H1 (cell line): ENCODE measurements at regions not wholly inside any gene's neighbourhood (a gene's known extent, or its start where the extent isn't known, plus 50 kb on each side); places are given as distances from the start of the nearest gene placed in this dataset.

ENCODE experiments used
- CBX5 ChIP-seq: fragments of 300-800, 300-1000 bp; sonication (generic); IDR thresholded peaks from 2 replicates; pipeline ENCODE4 v1.7.1; 2016; ENCODE audit warnings: antibody characterized with exemption, low read length, low read depth
- EZH2 ChIP-seq: fragments of 200-600 bp; sonication (generic); IDR thresholded peaks from 2 replicates; pipeline ENCODE4 v1.7.1; 2012; ENCODE audit warnings: low read depth, mild to moderate bottlenecking, moderate library complexity, low read length, inconsistent platforms; ENCODE audit not compliant: severe bottlenecking
- KDM4A ChIP-seq: IDR thresholded peaks from one replicate; pipeline ENCODE4 v1.7.1; 2012; ENCODE audit warnings: low read depth, mild to moderate bottlenecking, moderate library complexity, low read length, inconsistent platforms; ENCODE audit not compliant: severe bottlenecking
- MAFK ChIP-seq: IDR thresholded peaks from 2 replicates; pipeline ENCODE4 v1.6.1; 2012; ENCODE audit warnings: low read depth, mild to moderate bottlenecking, improper control_type of control experiment, low read length
- POLR2A ChIP-seq, 2 experiments: IDR thresholded peaks; 1 replicate in 1 of 2; 2 replicates in 1 of 2; pipeline ENCODE4 v1.6.1; 2011; ENCODE audit warnings: low read depth in 2 of 2, low read length in 2 of 2, mild to moderate bottlenecking in 2 of 2; ENCODE audit errors: control extremely low read depth in 1 of 2
- RAD21 ChIP-seq, 2 experiments: IDR thresholded peaks in 1 of 2; conservative IDR thresholded peaks in 1 of 2; 2 replicates each; pipeline ENCODE4 v1.6.1; 2011; ENCODE audit warnings: low read depth in 2 of 2, low read length in 2 of 2, improper control_type of control experiment in 1 of 2, inconsistent platforms in 1 of 2, mild to moderate bottlenecking in 1 of 2, moderate library complexity in 1 of 2
- RFX5 ChIP-seq: IDR thresholded peaks from 2 replicates; pipeline ENCODE4 v1.6.1; 2011; ENCODE audit warnings: low read depth, low read length, improper control_type of control experiment, borderline replicate concordance
- RNF2 ChIP-seq: fragments of 200-900, 300-1000 bp; sonication (generic); IDR thresholded peaks from 2 replicates; pipeline ENCODE4 v1.7.1; 2016; ENCODE audit warnings: borderline replicate concordance, low read depth, mild to moderate bottlenecking, antibody characterized with exemption, low read length; ENCODE audit not compliant: poor library complexity, severe bottlenecking; ENCODE audit errors: missing control alignments
- SAP30 ChIP-seq: fragments of 300-600 bp; sonication (generic); IDR thresholded peaks from 2 replicates; pipeline ENCODE4 v1.7.1; 2012; ENCODE audit warnings: low read length, moderate library complexity, mild to moderate bottlenecking, inconsistent platforms; ENCODE audit not compliant: insufficient read depth, insufficient replicate concordance
- SIX5 ChIP-seq: IDR thresholded peaks from 2 replicates; pipeline ENCODE4 v1.6.1; 2011; ENCODE audit warnings: mild to moderate bottlenecking, low read depth, low read length
- TF ChIP-seq, protein P1 (sequence below): fragments of 300-600 bp; sonication (generic); IDR thresholded peaks from 2 replicates; pipeline ENCODE4 v1.7.1; 2012; ENCODE audit warnings: low read length, moderate library complexity, mild to moderate bottlenecking, inconsistent platforms; ENCODE audit not compliant: insufficient replicate concordance

DNA sequence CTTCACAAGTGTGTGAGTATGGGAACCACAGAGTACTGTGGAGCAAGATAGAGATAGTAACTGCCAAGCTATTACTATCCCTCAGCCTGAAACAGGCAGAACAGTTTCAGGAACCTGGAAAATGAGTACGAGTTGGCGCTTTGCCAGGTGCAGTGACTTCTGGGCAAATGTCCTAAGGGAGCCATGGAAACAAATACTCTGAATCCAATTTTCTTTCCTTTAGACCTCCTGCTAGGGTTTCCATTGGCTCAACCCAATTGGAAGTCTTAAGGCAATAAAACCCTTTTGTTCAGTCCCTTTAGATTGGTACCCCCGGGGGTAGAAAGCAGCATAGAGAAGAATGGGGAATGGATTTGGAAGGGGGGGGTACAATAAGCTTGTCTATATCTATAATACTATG lies 205.0 kb upstream of the EPHA7 start (continued):
- TF ChIP-seq, protein P1, sequence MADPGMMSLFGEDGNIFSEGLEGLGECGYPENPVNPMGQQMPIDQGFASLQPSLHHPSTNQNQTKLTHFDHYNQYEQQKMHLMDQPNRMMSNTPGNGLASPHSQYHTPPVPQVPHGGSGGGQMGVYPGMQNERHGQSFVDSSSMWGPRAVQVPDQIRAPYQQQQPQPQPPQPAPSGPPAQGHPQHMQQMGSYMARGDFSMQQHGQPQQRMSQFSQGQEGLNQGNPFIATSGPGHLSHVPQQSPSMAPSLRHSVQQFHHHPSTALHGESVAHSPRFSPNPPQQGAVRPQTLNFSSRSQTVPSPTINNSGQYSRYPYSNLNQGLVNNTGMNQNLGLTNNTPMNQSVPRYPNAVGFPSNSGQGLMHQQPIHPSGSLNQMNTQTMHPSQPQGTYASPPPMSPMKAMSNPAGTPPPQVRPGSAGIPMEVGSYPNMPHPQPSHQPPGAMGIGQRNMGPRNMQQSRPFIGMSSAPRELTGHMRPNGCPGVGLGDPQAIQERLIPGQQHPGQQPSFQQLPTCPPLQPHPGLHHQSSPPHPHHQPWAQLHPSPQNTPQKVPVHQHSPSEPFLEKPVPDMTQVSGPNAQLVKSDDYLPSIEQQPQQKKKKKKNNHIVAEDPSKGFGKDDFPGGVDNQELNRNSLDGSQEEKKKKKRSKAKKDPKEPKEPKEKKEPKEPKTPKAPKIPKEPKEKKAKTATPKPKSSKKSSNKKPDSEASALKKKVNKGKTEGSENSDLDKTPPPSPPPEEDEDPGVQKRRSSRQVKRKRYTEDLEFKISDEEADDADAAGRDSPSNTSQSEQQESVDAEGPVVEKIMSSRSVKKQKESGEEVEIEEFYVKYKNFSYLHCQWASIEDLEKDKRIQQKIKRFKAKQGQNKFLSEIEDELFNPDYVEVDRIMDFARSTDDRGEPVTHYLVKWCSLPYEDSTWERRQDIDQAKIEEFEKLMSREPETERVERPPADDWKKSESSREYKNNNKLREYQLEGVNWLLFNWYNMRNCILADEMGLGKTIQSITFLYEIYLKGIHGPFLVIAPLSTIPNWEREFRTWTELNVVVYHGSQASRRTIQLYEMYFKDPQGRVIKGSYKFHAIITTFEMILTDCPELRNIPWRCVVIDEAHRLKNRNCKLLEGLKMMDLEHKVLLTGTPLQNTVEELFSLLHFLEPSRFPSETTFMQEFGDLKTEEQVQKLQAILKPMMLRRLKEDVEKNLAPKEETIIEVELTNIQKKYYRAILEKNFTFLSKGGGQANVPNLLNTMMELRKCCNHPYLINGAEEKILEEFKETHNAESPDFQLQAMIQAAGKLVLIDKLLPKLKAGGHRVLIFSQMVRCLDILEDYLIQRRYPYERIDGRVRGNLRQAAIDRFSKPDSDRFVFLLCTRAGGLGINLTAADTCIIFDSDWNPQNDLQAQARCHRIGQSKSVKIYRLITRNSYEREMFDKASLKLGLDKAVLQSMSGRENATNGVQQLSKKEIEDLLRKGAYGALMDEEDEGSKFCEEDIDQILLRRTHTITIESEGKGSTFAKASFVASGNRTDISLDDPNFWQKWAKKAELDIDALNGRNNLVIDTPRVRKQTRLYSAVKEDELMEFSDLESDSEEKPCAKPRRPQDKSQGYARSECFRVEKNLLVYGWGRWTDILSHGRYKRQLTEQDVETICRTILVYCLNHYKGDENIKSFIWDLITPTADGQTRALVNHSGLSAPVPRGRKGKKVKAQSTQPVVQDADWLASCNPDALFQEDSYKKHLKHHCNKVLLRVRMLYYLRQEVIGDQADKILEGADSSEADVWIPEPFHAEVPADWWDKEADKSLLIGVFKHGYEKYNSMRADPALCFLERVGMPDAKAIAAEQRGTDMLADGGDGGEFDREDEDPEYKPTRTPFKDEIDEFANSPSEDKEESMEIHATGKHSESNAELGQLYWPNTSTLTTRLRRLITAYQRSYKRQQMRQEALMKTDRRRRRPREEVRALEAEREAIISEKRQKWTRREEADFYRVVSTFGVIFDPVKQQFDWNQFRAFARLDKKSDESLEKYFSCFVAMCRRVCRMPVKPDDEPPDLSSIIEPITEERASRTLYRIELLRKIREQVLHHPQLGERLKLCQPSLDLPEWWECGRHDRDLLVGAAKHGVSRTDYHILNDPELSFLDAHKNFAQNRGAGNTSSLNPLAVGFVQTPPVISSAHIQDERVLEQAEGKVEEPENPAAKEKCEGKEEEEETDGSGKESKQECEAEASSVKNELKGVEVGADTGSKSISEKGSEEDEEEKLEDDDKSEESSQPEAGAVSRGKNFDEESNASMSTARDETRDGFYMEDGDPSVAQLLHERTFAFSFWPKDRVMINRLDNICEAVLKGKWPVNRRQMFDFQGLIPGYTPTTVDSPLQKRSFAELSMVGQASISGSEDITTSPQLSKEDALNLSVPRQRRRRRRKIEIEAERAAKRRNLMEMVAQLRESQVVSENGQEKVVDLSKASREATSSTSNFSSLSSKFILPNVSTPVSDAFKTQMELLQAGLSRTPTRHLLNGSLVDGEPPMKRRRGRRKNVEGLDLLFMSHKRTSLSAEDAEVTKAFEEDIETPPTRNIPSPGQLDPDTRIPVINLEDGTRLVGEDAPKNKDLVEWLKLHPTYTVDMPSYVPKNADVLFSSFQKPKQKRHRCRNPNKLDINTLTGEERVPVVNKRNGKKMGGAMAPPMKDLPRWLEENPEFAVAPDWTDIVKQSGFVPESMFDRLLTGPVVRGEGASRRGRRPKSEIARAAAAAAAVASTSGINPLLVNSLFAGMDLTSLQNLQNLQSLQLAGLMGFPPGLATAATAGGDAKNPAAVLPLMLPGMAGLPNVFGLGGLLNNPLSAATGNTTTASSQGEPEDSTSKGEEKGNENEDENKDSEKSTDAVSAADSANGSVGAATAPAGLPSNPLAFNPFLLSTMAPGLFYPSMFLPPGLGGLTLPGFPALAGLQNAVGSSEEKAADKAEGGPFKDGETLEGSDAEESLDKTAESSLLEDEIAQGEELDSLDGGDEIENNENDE = no peak
- TF ChIP-seq RNF2 (no peak), MAFK (no peak), RFX5 (no peak), POLR2A (IDR thresholded peaks at IDR 0.05; ENCODE audit: control extremely low read depth in 1 of 2, low read depth in 2 of 2, low read length in 2 of 2) (no peak), SAP30 (no peak), SIX5 (no peak), KDM4A (no peak), CBX5 (no peak), EZH2 (no peak), RAD21 (IDR thresholded peaks at IDR 0.05 in 1 of 2, conservative IDR thresholded peaks at IDR 0.05 in 1 of 2; ENCODE audit: low read depth in 2 of 2, low read length in 2 of 2) (no peak)
